ENCODE measurements at regions not wholly inside any gene's neighbourhood (a gene's known extent, or its start where the extent isn't known, plus 50 kb on each side); places are given as distances from the start of the nearest gene placed in this dataset.

- peaks cover 4% of the 10 kb centered on the region for H3K9me3 Mint-ChIP-seq
- H3K27ac Mint-ChIP-seq, result no peak overlapping the region
- H3K27me3 Mint-ChIP-seq (ENCODE audit: low read depth, poor library complexity), result peaks cover 14% of the 10 kb centered on the region
- H3K36me3 Mint-ChIP-seq (ENCODE audit: low read depth), result no peaks in the 10 kb centered on the region
- H3K4me1 Mint-ChIP-seq, result peaks cover 33% of the 10 kb centered on the region
- H3K4me3 Mint-ChIP-seq, result no peak overlapping the region
- DNase-seq, result no peak
- no peak for TF ChIP-seq CTCF (IDR thresholded peaks at IDR 0.05)
Observed at GRCh38 chr20:24210356-24210755, 221.8 kb upstream of the GGTLC1 start.

GRCh38 chr20:24208652-24209051, 220.1 kb upstream of the GGTLC1 start:
- Mint-ChIP-seq H3K4me3 (no peak overlapping the region), H3K9me3 (peaks cover 4% of the 10 kb centered on the region), H3K27ac (no peak overlapping the region), H3K4me1 (peaks cover 29% of the 10 kb centered on the region), H3K27me3 (ENCODE audit: low read depth, poor library complexity) (peaks cover 14% of the 10 kb centered on the region), H3K36me3 (ENCODE audit: low read depth) (no peaks in the 10 kb centered on the region)
- DNase-seq, result peak; percentile 38
- peak; percentile 24 for TF ChIP-seq CTCF (IDR thresholded peaks at IDR 0.05)

GRCh38 chr20:24207803-24208300, 219.3 kb upstream of the GGTLC1 start:
- Mint-ChIP-seq H3K27me3 (ENCODE audit: low read depth, poor library complexity) (peaks cover 14% of the 10 kb centered on the region), H3K4me1 (peaks cover 29% of the 10 kb centered on the region), H3K36me3 (ENCODE audit: low read depth) (no peaks in the 10 kb centered on the region), H3K27ac (no peak overlapping the region), H3K4me3 (no peak overlapping the region), H3K9me3 (peaks cover 4% of the 10 kb centered on the region)
- DNase-seq, result no peak
- no peak for TF ChIP-seq CTCF (IDR thresholded peaks at IDR 0.05)

- no peak overlapping the region for H3K4me3 Mint-ChIP-seq
- H3K4me1 Mint-ChIP-seq, result peaks cover 21% of the 10 kb centered on the region
- H3K27ac Mint-ChIP-seq, result peak overlapping the region; percentile 79
- DNase-seq, result no peak
- H3K36me3 Mint-ChIP-seq (ENCODE audit: low read depth), result no peaks in the 10 kb centered on the region
- peaks cover 4% of the 10 kb centered on the region for H3K9me3 Mint-ChIP-seq
- TF ChIP-seq CTCF (IDR thresholded peaks at IDR 0.05), result no peak
- H3K27me3 Mint-ChIP-seq (ENCODE audit: low read depth, poor library complexity), result peaks cover 14% of the 10 kb centered on the region
Observed at GRCh38 chr20:24206995-24207394, 218.4 kb upstream of the GGTLC1 start.

GRCh38 chr20:24203526-24204183, 215.1 kb upstream of the GGTLC1 start:
- DNase-seq, result no peak
- H3K36me3 Mint-ChIP-seq (ENCODE audit: low read depth), result no peaks in the 10 kb centered on the region

More at GRCh38 chr20:24203526-24204183, 215.1 kb upstream of the GGTLC1 start:
- no peak for TF ChIP-seq CTCF (IDR thresholded peaks at IDR 0.05)
- Mint-ChIP-seq H3K4me1 (peaks cover 24% of the 10 kb centered on the region), H3K27me3 (ENCODE audit: low read depth, poor library complexity) (peaks cover 6% of the 10 kb centered on the region), H3K4me3 (no peak overlapping the region), H3K9me3 (peaks cover 4% of the 10 kb centered on the region), H3K27ac (no peak overlapping the region)

All from nephron progenitor cell (in vitro differentiated cells).